Right lobe of liver (tissue), 6 donors: ENCODE measurements at regions not wholly inside any gene's neighbourhood (a gene's known extent, or its start where the extent isn't known, plus 50 kb on each side); places are given as distances from the start of the nearest gene placed in this dataset.

Experiments
- ATAC-seq, 4 donors: fragments of 200-7000 bp; cut with Tn5 transposase; one replicate each; pipeline ENCODE4 v1.9.1; 2020; ENCODE audit warnings: mild to moderate bottlenecking in 4 of 4, moderate library complexity in 4 of 4
- DNase-seq, 3 donors: peaks; one replicate each; pipeline ENCODE4 v3.0.0-alpha.2; 2020
- H3K27ac ChIP-seq, 3 donors: fragments of 200-600 bp; one replicate each; pipeline ENCODE4 v1.8.0; 2022
- H3K27me3 ChIP-seq, 2 donors: fragments of 200-600 bp; one replicate each; pipeline ENCODE4 v1.8.0; 2022
- H3K36me3 ChIP-seq, 4 donors: fragments of 200-600 bp; sonication (generic) in 1 of 4; one replicate each; pipeline versions ENCODE4 v1.5.1 to v1.8.0; 2017 to 2022; ENCODE audit warnings: control low read depth in 1 of 4
- H3K4me1 ChIP-seq, 4 donors: fragments of 200-600 bp; sonication (generic) in 1 of 4; one replicate each; pipeline versions ENCODE4 v1.5.1 to v1.8.0; 2017 to 2022; ENCODE audit warnings: control low read depth in 1 of 4
- H3K4me3 ChIP-seq, 3 donors: fragments of 200-600 bp; one replicate each; pipeline ENCODE4 v1.8.0; 2022
- H3K9me3 ChIP-seq, 4 donors: fragments of 200-600 bp; sonication (generic) in 1 of 4; one replicate each; pipeline versions ENCODE4 v1.5.1 to v1.8.0; 2017 to 2022; ENCODE audit warnings: control low read depth in 1 of 4
- POLR2A ChIP-seq: fragments of 450-650 bp; IDR thresholded peaks from one replicate; pipeline ENCODE4 v1.6.1; 2017; ENCODE audit warnings: antibody characterized with exemption, mild to moderate bottlenecking
- WGBS: methylation state at CpG from one replicate; pipeline ENCODE4 v1.1.6; 2018; ENCODE audit warnings: low coverage, low lambda C conversion rate; ENCODE audit not compliant: insufficient coverage; ENCODE audit errors: missing lambda C conversion rate; 5-methylcytosine and 5-hydroxymethylcytosine counted together
- intact Hi-C, 2 donors: fragments of 100-400 bp; cut with DNase I; formaldehyde crosslinking; loops; one replicate each; pipeline versions ENCODE4 v1.11.2 to v1.14.1; 2022
- TF ChIP-seq, protein P1 (sequence below), 4 donors: fragments of 200-600 bp in 3 of 4; fragments of 450-650 bp in 1 of 4; IDR thresholded peaks; one replicate each; pipeline versions ENCODE4 v1.5.1 to v1.8.0; 2016 to 2022; ENCODE audit warnings: antibody characterized with exemption in 4 of 4, mild to moderate bottlenecking in 2 of 4
- donor health status: DM: no; HTN: yes; CAD: no.
- donor health status: DM: no; HTN: no; CAD: no.
- donor health status: DM: no; HTN: no; CAD: no.
- donor health status: DM: no; HTN: yes; CAD: no.
- donor health status: DM: no; HTN: yes; CAD: no.

DNA sequence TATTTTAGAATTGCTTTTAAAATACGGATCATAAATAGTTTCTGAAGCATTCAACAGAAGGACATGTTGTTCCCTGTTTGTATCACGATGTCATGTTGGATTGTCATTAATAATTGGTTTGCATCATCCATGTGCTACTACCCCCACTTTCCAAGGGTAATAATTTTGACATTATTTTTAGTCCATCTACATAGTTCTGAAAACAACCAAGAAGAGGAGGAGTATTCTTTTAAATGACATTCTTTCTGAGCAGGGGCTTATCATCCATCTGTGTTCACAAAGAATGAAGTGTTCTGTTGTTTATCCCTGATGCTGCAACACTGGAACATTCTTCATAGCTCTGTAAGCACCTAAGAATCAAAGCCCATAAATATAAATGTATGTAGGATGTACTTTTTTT, 151.0 kb upstream of the CITED2 start:
- TF ChIP-seq POLR2A, result no peak
- TF ChIP-seq, protein P1, sequence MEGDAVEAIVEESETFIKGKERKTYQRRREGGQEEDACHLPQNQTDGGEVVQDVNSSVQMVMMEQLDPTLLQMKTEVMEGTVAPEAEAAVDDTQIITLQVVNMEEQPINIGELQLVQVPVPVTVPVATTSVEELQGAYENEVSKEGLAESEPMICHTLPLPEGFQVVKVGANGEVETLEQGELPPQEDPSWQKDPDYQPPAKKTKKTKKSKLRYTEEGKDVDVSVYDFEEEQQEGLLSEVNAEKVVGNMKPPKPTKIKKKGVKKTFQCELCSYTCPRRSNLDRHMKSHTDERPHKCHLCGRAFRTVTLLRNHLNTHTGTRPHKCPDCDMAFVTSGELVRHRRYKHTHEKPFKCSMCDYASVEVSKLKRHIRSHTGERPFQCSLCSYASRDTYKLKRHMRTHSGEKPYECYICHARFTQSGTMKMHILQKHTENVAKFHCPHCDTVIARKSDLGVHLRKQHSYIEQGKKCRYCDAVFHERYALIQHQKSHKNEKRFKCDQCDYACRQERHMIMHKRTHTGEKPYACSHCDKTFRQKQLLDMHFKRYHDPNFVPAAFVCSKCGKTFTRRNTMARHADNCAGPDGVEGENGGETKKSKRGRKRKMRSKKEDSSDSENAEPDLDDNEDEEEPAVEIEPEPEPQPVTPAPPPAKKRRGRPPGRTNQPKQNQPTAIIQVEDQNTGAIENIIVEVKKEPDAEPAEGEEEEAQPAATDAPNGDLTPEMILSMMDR (IDR thresholded peaks at IDR 0.05), result no peak
- Histone ChIP-seq H3K27me3 (no peaks in the 10 kb centered on the region), H3K27ac (no peak overlapping the region), H3K9me3 (no peaks in the 10 kb centered on the region), H3K36me3 (no peaks in the 10 kb centered on the region), H3K4me3 (no peak overlapping the region), H3K4me1 (no peaks in the 10 kb centered on the region)
- intact Hi-C loops, result no loop called here
- DNase-seq (no peak), ATAC-seq (no peak)
- WGBS, result 85% methylated on average over 2 of the region's 2 CpGs

DNA sequence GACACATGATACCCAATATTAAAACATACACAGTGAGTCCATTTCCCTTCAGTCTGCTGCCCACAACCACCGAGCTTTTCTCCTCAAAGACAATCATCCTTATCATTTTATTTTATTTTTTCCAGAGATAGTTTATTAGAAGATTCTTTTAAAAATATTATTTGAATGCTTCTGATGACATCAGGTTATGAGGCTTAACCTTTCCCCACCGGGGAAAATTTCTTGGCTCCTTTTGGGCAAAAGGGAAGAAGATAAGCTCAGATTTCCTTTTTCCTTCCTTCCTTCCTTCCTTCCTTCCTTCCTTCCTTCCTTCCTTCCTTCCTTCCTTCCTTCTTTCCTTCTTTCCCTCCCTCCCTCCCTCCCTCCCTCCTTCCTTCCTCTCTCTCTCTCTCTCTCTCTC, 149.5 kb upstream of the CITED2 start:
- intact Hi-C loops, result no loop called here
- H3K9me3 ChIP-seq, result no peaks in the 10 kb centered on the region
- DNase-seq (no peak), ATAC-seq (no peak)
- no peaks in the 10 kb centered on the region for H3K27me3 ChIP-seq
- TF ChIP-seq POLR2A, result no peak
- TF ChIP-seq, protein P1 (IDR thresholded peaks at IDR 0.05), result no peak
- 84% methylated on average over 2 of the region's 2 CpGs for WGBS
- H3K36me3 ChIP-seq, result no peaks in the 10 kb centered on the region
- H3K4me3 ChIP-seq, result no peak overlapping the region
- H3K27ac ChIP-seq, result no peak overlapping the region
- H3K4me1 ChIP-seq, result no peaks in the 10 kb centered on the region

DNA sequence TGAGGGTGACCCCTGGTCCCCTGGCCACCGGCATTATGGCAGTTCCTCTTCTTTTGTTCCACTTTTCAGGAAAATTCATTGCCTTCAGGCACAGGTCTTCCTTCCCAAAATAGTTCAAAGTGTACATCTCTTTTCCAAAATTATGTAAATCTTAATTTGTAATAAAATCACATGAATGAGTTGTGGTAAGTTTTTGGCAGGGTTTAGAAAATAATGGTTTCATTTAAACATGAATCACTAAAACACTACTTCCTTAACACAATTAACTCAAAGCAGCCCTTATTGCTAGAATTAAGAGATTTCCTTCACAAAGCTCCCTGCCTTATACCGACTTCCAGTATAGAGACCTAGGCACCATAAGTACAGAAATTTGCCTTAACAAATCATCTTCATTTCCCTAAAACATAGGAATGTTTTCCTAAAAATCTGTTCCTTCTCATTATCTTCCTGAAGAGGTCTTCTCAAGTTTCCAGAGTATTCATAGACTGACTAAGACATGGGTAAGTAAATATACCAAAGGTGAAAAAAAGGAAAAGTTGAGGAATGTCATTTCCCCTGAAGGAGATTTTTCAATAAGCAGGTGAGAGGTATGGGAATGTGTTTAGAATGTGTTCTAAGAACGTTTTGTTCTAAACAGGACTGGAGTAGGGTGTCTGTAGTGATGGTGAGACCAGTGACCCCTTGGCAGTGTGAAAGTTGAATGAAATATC, 148.2 kb upstream of the CITED2 start:
- no peak for DNase-seq
- H3K4me1 ChIP-seq, result no peaks in the 10 kb centered on the region
- no peaks in the 10 kb centered on the region for H3K36me3 ChIP-seq
- TF ChIP-seq, protein P1 (IDR thresholded peaks at IDR 0.05), result no peak
- no peak for TF ChIP-seq POLR2A
- H3K27me3 ChIP-seq, result no peaks in the 10 kb centered on the region
- H3K9me3 ChIP-seq, result no peaks in the 10 kb centered on the region
- no peak overlapping the region for H3K4me3 ChIP-seq
- intact Hi-C loops, result no loop called here
- no peak overlapping the region for H3K27ac ChIP-seq
- WGBS, result 71% methylated on average over 3 of the region's 3 CpGs
- ATAC-seq, result no peak

DNA sequence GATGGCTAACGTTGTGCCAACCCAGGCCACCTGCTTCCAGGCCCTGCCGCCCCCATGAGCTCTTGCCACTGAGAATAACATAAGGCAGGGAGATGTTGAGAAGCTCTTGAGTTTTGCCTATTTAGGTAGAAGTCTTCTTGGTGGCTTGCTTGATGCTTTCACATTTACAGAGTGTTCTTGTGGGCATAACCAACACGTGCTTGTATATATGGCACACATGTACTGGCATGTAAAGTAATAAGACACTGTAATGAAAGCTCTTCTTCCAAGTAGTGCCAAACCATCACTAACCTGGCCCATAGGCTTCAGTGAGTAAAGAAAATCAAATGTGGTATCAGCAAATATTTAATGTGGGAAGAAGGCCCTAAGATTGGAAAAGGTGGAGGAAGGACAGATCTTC, 146.9 kb upstream of the CITED2 start:
- TF ChIP-seq POLR2A, result no peak
- TF ChIP-seq, protein P1 (IDR thresholded peaks at IDR 0.05), result no peak
- no CpG with 5 or more reads among the region's 3 CpGs for WGBS
- Histone ChIP-seq H3K27me3 (no peaks in the 10 kb centered on the region), H3K36me3 (no peaks in the 10 kb centered on the region), H3K4me1 (no peaks in the 10 kb centered on the region), H3K27ac (no peak overlapping the region), H3K9me3 (no peaks in the 10 kb centered on the region), H3K4me3 (no peak overlapping the region)
- intact Hi-C loops, result no loop called here
- no peak for DNase-seq
- no peak for ATAC-seq
